HEK293T (cell line): ENCODE measurements at regions not wholly inside any gene's neighbourhood (a gene's known extent, or its start where the extent isn't known, plus 50 kb on each side); places are given as distances from the start of the nearest gene placed in this dataset.

Source experiments
- FOXA1 ChIP-seq: fragments of 450-650 bp; IDR thresholded peaks from 2 replicates; pipeline ENCODE4 v1.6.1; 2016; ENCODE audit warnings: mild to moderate bottlenecking
- HDGF ChIP-seq: fragments of 450-650 bp; IDR thresholded peaks from 2 replicates; pipeline ENCODE4 v1.6.1; 2017; ENCODE audit warnings: antibody characterized with exemption, borderline replicate concordance
- LEF1 ChIP-seq: fragments of 450-650 bp; IDR thresholded peaks from 2 replicates; pipeline ENCODE4 v1.6.1; 2017; ENCODE audit warnings: mild to moderate bottlenecking, borderline replicate concordance
- NFRKB ChIP-seq: fragments of 450-650 bp; IDR thresholded peaks from 2 replicates; pipeline ENCODE4 v1.6.1; 2016; ENCODE audit warnings: mild to moderate bottlenecking, moderate library complexity
- TF ChIP-seq, protein P1 (sequence below): fragments of 450-650 bp; IDR thresholded peaks from 2 replicates; pipeline ENCODE4 v1.6.1; 2016

DNA sequence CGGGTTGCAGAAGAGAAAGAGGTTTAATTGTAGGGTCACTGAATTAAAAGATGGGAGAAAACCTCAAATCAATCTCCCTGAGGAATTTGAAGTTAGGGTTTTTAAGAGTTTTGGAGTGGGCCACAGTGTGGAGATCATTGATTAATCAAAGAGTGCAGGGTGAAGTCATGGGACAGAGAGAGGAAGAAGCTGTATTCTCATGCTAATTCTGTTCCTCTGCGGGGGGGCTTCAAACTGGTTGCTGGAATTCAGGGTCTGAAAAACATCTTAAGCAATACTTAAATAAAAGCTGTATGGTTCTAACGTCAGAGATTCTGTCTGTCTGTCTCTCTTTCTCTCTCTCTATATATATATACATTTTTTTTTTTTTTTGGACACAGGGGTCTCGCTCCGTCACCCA, 169.8 kb upstream of the SPATS2L start:
- TF ChIP-seq HDGF (no peak), FOXA1 (no peak), LEF1 (no peak), NFRKB (no peak)
- TF ChIP-seq, protein P1, sequence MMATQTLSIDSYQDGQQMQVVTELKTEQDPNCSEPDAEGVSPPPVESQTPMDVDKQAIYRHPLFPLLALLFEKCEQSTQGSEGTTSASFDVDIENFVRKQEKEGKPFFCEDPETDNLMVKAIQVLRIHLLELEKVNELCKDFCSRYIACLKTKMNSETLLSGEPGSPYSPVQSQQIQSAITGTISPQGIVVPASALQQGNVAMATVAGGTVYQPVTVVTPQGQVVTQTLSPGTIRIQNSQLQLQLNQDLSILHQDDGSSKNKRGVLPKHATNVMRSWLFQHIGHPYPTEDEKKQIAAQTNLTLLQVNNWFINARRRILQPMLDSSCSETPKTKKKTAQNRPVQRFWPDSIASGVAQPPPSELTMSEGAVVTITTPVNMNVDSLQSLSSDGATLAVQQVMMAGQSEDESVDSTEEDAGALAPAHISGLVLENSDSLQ = no peak
